Esophagus (tissue), 2 donors: ENCODE measurements at regions not wholly inside any gene's neighbourhood (a gene's known extent, or its start where the extent isn't known, plus 50 kb on each side); places are given as distances from the start of the nearest gene placed in this dataset.
"Not testable (repeated sequence)": the region's sequence is repeated elsewhere in the genome, so short reads cannot be mapped to it uniquely, and the experiment has no call there.

Experiments used
- H3K27ac ChIP-seq, 2 donors: one replicate each; pipeline ENCODE4 v1.5.1; 2013; ENCODE audit warnings: low read depth in 2 of 2, mild to moderate bottlenecking in 2 of 2, inconsistent platforms in 1 of 2, low read length in 1 of 2, moderate library complexity in 1 of 2
- H3K27me3 ChIP-seq, 2 donors: one replicate each; pipeline ENCODE4 v1.6.1; 2013; ENCODE audit warnings: low read length in 2 of 2, control low read depth in 1 of 2, mild to moderate bottlenecking in 1 of 2; ENCODE audit not compliant: insufficient read depth in 2 of 2, control insufficient read depth in 1 of 2
- H3K36me3 ChIP-seq, 2 donors: one replicate each; pipeline ENCODE4 v1.6.1; 2013; ENCODE audit warnings: low read length in 1 of 2; ENCODE audit not compliant: control insufficient read depth in 2 of 2, insufficient read depth in 2 of 2
- H3K4me1 ChIP-seq, 2 donors: one replicate each; pipeline ENCODE4 v1.6.1; 2013; ENCODE audit warnings: low read length in 1 of 2; ENCODE audit not compliant: control insufficient read depth in 2 of 2, insufficient read depth in 2 of 2
- H3K4me3 ChIP-seq, 2 donors: one replicate each; pipeline ENCODE4 v1.5.1; 2013; ENCODE audit warnings: low read length in 2 of 2, mild to moderate bottlenecking in 2 of 2, low read depth in 1 of 2, moderate library complexity in 1 of 2
- H3K9me3 ChIP-seq, 2 donors: one replicate each; pipeline ENCODE4 v1.6.1; 2013; ENCODE audit warnings: mild to moderate bottlenecking in 2 of 2, low read depth in 1 of 2, low read length in 1 of 2, moderate library complexity in 1 of 2; ENCODE audit not compliant: control insufficient read depth in 2 of 2, insufficient read depth in 1 of 2
- WGBS, 2 donors: extraction: QIAGEN DNeasy Blood & Tissue Kit; methylation state at CpG; one replicate each; pipeline ENCODE4 v1.1.7; 2013; 5-methylcytosine and 5-hydroxymethylcytosine counted together
- donor health status: healthy with polysubstance abuse.
- donor health status: Bipolar disorder and iron deficiency.

DNA sequence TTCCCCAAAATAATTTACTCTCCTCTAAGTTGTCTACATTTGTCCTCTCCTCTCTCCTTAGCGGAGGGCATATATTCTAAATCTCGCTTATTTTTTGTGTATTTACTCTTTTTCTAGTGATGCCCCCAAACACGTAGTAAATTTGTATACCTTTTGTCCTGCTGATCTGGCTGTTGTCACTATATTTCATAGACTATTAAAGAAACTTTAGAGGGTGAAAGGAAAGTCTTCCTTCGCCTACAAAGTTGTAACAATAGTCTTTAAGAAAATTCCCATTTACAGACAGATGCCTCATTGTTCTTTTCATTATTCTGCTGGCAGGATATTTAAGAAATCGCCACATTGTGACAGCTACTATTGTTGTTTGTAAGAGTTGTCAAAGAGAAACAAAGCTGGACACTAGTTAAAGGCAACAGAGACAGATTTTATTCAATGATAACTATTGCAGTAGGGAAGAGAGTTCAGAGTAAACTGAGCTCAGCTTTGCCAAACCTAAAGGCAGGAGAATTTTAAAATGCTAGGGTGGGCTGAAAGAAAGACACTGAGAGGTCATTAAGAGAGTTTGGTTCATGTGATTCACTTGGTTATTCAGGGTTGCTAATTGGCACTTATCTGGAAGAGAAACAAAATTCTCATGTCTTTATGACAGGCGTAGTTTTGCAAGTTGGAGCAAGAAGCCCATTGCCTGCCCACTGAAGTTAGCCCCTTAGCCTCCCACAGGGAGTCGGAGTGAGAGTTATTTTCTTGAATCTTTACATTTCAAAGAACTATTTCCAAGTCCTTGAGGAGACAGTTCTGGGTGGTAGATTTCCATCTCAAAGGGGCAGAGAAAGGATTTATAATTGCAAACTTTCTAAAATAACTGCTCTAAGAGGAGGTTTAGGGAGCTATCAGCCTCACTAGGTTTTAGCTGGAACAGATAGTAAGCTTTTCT lies 1272.5 kb upstream of the SEL1L start:
- no peaks in the 10 kb centered on the region for H3K36me3 ChIP-seq
- H3K27me3 ChIP-seq = no peaks in the 10 kb centered on the region
- no peaks in the 10 kb centered on the region for H3K4me1 ChIP-seq
- WGBS, 2 donors = 68 to 74% methylated on average over 7 of the region's 7 CpGs
- H3K9me3 ChIP-seq = no peaks in the 10 kb centered on the region
- H3K27ac ChIP-seq = no peak overlapping the region
- H3K4me3 ChIP-seq = no peak overlapping the region

- Histone ChIP-seq H3K27me3 (no peaks in the 10 kb centered on the region), H3K36me3 (no peaks in the 10 kb centered on the region), H3K4me3 (no peak overlapping the region), H3K27ac (no peak overlapping the region), H3K9me3 (no peaks in the 10 kb centered on the region), H3K4me1 (no peaks in the 10 kb centered on the region)
- WGBS, 2 donors = 77 to 83% methylated on average over 2 of the region's 2 CpGs
Measured at GRCh38 chr14:82811246-82811645, 1277.6 kb upstream of the SEL1L start.

DNA sequence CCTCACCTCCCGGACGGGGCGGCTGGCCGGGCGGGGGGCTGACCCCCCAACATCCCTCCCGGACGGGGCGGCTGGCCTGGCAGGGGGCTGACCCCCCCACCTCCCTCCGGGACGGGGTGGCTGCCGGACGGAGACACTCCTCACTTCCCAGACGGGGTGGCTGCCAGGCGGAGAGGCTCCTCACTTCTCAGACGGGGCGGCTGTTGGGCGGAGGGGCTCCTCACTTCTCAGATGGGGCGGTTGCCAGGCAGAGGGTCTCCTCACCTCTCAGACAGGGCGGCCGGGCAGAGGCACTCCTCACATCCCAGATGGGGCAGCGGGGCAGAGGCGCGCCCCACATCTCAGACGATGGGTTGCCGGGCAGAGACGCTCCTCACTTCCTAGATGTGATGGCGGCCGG lies 1280.7 kb upstream of the SEL1L start:
- 96 to 97% methylated on average over 13 to 28 of the region's 28 CpGs for WGBS, 2 donors
- H3K4me1 ChIP-seq, H3K9me3 ChIP-seq, H3K27ac ChIP-seq, H3K36me3 ChIP-seq, H3K27me3 ChIP-seq, H3K4me3 ChIP-seq: not testable (repeated sequence)

- Histone ChIP-seq H3K36me3 (no peaks in the 10 kb centered on the region), H3K27ac (no peak overlapping the region), H3K27me3 (no peaks in the 10 kb centered on the region), H3K4me1 (no peaks in the 10 kb centered on the region), H3K9me3 (no peaks in the 10 kb centered on the region), H3K4me3 (no peak overlapping the region)
- WGBS, 2 donors = 86 to 92% methylated on average over 4 of the region's 4 CpGs
Measured at GRCh38 chr14:82830596-82830995, 1296.9 kb upstream of the SEL1L start.

- H3K36me3 ChIP-seq = no peaks in the 10 kb centered on the region
- no peaks in the 10 kb centered on the region for H3K9me3 ChIP-seq
- H3K27me3 ChIP-seq = no peaks in the 10 kb centered on the region
- no peaks in the 10 kb centered on the region for H3K4me1 ChIP-seq
- WGBS, 2 donors = 89 to 92% methylated on average over 5 of the region's 5 CpGs
- no peak overlapping the region for H3K27ac ChIP-seq
- no peak overlapping the region for H3K4me3 ChIP-seq
Measured at GRCh38 chr14:82836256-82836950, 1302.8 kb upstream of the SEL1L start.

DNA sequence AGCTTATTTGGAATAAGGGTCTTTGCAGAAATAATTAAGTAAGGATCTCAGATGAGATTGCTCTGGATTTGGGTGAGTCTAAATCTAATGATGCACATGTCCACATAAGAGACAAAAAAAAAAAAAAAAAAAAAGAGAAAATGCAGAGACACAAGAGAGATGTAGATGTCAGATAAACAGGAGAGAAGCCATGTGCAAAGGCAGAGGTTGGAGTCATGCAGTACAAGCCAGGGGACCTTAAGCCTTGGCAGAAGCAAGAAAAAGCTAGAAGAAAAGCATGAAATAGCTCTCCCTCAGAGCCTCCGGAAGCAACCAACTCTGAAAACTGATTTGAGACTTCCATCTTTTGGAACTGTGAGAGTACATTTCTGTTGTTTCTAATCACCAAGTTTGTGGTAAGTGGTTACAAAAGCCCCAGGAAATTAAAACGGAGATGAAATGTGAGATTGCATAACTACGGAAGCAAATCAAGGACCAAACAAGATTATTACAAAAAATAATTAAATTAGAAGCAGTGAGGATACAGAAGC lies 1304.0 kb upstream of the SEL1L start:
- WGBS, 2 donors = 79 to 80% methylated on average over 3 of the region's 3 CpGs
- no peak overlapping the region for H3K27ac ChIP-seq
- no peaks in the 10 kb centered on the region for H3K36me3 ChIP-seq
- no peaks in the 10 kb centered on the region for H3K9me3 ChIP-seq
- no peak overlapping the region for H3K4me3 ChIP-seq
- no peaks in the 10 kb centered on the region for H3K4me1 ChIP-seq
- no peaks in the 10 kb centered on the region for H3K27me3 ChIP-seq

- Histone ChIP-seq H3K27me3 (no peaks in the 10 kb centered on the region), H3K9me3 (no peaks in the 10 kb centered on the region), H3K4me1 (peaks cover 0 to 3% of the 10 kb centered on the region in 2 donors), H3K4me3 (no peak overlapping the region), H3K36me3 (no peaks in the 10 kb centered on the region), H3K27ac (no peak overlapping the region)
- WGBS, 2 donors = 75 to 80% methylated on average over 3 of the region's 3 CpGs
Measured at GRCh38 chr14:82850576-82850975, 1316.9 kb upstream of the SEL1L start.

DNA sequence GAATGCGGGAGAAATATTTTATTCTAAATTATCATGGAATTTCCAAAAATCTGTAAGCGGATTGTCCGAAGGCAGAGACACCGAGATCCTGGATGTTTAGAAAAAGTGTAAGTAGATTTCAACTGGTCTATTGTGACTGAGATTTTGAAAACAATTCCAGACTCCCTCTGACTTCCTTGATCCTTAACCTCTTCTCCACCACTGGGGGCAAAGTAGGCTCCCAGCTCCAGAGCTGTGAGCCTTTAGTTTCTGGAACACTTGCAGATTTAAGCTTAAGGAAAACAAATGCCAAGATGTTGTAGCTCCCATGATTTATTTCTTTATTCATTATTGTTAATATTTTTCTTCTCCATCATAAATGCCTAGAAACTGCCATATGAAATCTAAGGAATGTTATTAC lies 1320.5 kb upstream of the SEL1L start:
- H3K4me3 ChIP-seq = no peak overlapping the region
- 74 to 84% methylated on average over 4 of the region's 4 CpGs for WGBS, 2 donors
- no peaks in the 10 kb centered on the region for H3K27me3 ChIP-seq
- H3K36me3 ChIP-seq = no peaks in the 10 kb centered on the region
- H3K27ac ChIP-seq = no peak overlapping the region
- peaks cover 0 to 3% of the 10 kb centered on the region in 2 donors for H3K4me1 ChIP-seq
- no peaks in the 10 kb centered on the region for H3K9me3 ChIP-seq

GRCh38 chr14:82854901-82855300 lies 1321.2 kb upstream of the SEL1L start:
- H3K4me3 ChIP-seq = no peak overlapping the region
- no peak overlapping the region for H3K27ac ChIP-seq
- H3K9me3 ChIP-seq = no peaks in the 10 kb centered on the region
- no peaks in the 10 kb centered on the region for H3K27me3 ChIP-seq
- WGBS, 2 donors = 32 to 34% methylated on average over 1 of the region's 1 CpG
- H3K4me1 ChIP-seq = peaks cover 0 to 3% of the 10 kb centered on the region in 2 donors
- H3K36me3 ChIP-seq = no peaks in the 10 kb centered on the region
